22Rv1 (cell line): ENCODE measurements at regions not wholly inside any gene's neighbourhood (a gene's known extent, or its start where the extent isn't known, plus 50 kb on each side); places are given as distances from the start of the nearest gene placed in this dataset.

Experiments
- ZFX ChIP-seq: fragments of 450-650 bp; IDR thresholded peaks from 2 replicates; pipeline ENCODE4 v1.6.1; 2017; ENCODE audit warnings: antibody characterized with exemption, borderline replicate concordance
- TF ChIP-seq, protein P1 (sequence below): fragments of 450-650 bp; IDR thresholded peaks from 2 replicates; pipeline ENCODE4 v1.5.1; 2017; ENCODE audit warnings: mild to moderate bottlenecking

DNA sequence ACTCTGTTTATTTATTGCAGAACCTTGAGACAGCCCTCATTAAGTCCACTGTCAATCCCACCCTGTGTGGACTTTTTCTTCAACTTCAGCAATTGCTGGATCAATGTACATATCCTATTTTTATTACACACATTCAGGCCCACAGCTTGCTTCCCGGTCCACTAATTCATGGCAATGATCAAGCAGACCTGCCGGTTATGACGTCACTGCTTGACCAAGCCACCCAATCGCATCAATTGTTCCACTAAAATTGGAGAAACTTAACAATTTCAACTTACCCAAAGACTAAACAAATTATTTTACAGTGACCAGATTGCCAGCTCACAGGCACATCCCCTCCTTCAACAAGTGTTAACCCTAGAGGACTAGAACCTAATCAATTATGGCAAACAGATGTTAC is 240.4 kb upstream of the MAGEB18 start:
- TF ChIP-seq, protein P1, sequence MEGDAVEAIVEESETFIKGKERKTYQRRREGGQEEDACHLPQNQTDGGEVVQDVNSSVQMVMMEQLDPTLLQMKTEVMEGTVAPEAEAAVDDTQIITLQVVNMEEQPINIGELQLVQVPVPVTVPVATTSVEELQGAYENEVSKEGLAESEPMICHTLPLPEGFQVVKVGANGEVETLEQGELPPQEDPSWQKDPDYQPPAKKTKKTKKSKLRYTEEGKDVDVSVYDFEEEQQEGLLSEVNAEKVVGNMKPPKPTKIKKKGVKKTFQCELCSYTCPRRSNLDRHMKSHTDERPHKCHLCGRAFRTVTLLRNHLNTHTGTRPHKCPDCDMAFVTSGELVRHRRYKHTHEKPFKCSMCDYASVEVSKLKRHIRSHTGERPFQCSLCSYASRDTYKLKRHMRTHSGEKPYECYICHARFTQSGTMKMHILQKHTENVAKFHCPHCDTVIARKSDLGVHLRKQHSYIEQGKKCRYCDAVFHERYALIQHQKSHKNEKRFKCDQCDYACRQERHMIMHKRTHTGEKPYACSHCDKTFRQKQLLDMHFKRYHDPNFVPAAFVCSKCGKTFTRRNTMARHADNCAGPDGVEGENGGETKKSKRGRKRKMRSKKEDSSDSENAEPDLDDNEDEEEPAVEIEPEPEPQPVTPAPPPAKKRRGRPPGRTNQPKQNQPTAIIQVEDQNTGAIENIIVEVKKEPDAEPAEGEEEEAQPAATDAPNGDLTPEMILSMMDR: no peak
- TF ChIP-seq ZFX: no peak
